ENCODE measurements at regions not wholly inside any gene's neighbourhood (a gene's known extent, or its start where the extent isn't known, plus 50 kb on each side); places are given as distances from the start of the nearest gene placed in this dataset.

GRCh38 chr22:49218142-49218541 is 609.5 kb downstream of the BRD1 start:
- ChIA-PET RAD21 (ENCODE audit: low non-redundant PET in 1 of 2, low total read pairs in 2 of 2, uncharacterized antibody in 2 of 2, unreplicated experiment in 2 of 2) (no interaction called here), POLR2A (no interaction called here), CTCF (no interaction called here)
- ATAC-seq, result no peak
- H3K4me2 ChIP-seq (ENCODE audit: low read length), result no peak overlapping the region
- TF ChIP-seq SIN3A (IDR thresholded peaks at IDR 0.05; ENCODE audit: low read depth) (no peak), ZBTB33 (IDR thresholded peaks at IDR 0.05; ENCODE audit: extremely low read depth, insufficient replicate concordance, low read length) (no peak), YY1 (IDR thresholded peaks at IDR 0.05; ENCODE audit: extremely low read depth, insufficient replicate concordance, low read depth, low read length) (no peak), CEBPB (IDR thresholded peaks at IDR 0.05; ENCODE audit: low read depth) (no peak), FOSL1 (IDR thresholded peaks at IDR 0.05; ENCODE audit: low read depth) (no peak), ELF1 (IDR thresholded peaks at IDR 0.05; ENCODE audit: borderline replicate concordance, low read depth) (no peak), POLR2A (IDR thresholded peaks at IDR 0.05; ENCODE audit: borderline replicate concordance, extremely low read depth, insufficient read depth, insufficient read length) (no peak)
- TF ChIP-seq, protein P1, sequence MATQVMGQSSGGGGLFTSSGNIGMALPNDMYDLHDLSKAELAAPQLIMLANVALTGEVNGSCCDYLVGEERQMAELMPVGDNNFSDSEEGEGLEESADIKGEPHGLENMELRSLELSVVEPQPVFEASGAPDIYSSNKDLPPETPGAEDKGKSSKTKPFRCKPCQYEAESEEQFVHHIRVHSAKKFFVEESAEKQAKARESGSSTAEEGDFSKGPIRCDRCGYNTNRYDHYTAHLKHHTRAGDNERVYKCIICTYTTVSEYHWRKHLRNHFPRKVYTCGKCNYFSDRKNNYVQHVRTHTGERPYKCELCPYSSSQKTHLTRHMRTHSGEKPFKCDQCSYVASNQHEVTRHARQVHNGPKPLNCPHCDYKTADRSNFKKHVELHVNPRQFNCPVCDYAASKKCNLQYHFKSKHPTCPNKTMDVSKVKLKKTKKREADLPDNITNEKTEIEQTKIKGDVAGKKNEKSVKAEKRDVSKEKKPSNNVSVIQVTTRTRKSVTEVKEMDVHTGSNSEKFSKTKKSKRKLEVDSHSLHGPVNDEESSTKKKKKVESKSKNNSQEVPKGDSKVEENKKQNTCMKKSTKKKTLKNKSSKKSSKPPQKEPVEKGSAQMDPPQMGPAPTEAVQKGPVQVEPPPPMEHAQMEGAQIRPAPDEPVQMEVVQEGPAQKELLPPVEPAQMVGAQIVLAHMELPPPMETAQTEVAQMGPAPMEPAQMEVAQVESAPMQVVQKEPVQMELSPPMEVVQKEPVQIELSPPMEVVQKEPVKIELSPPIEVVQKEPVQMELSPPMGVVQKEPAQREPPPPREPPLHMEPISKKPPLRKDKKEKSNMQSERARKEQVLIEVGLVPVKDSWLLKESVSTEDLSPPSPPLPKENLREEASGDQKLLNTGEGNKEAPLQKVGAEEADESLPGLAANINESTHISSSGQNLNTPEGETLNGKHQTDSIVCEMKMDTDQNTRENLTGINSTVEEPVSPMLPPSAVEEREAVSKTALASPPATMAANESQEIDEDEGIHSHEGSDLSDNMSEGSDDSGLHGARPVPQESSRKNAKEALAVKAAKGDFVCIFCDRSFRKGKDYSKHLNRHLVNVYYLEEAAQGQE (IDR thresholded peaks at IDR 0.05; ENCODE audit: low read depth), result no peak
- TF ChIP-seq, protein P2, sequence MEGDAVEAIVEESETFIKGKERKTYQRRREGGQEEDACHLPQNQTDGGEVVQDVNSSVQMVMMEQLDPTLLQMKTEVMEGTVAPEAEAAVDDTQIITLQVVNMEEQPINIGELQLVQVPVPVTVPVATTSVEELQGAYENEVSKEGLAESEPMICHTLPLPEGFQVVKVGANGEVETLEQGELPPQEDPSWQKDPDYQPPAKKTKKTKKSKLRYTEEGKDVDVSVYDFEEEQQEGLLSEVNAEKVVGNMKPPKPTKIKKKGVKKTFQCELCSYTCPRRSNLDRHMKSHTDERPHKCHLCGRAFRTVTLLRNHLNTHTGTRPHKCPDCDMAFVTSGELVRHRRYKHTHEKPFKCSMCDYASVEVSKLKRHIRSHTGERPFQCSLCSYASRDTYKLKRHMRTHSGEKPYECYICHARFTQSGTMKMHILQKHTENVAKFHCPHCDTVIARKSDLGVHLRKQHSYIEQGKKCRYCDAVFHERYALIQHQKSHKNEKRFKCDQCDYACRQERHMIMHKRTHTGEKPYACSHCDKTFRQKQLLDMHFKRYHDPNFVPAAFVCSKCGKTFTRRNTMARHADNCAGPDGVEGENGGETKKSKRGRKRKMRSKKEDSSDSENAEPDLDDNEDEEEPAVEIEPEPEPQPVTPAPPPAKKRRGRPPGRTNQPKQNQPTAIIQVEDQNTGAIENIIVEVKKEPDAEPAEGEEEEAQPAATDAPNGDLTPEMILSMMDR (IDR thresholded peaks at IDR 0.05 in 2 of 3, conservative IDR thresholded peaks at IDR 0.05 in 1 of 3; ENCODE audit: borderline replicate concordance in 1 of 3, insufficient read depth in 1 of 3, low read depth in 2 of 3, low read length in 2 of 3), result no peak
- H3K9me2 ChIP-seq (ENCODE audit: insufficient read depth), result no peaks in the 10 kb centered on the region
- H3K4me1 ChIP-seq (ENCODE audit: control insufficient read depth in 1 of 2, insufficient read depth in 2 of 2, low read length in 2 of 2), result no peaks in the 10 kb centered on the region
- no peaks in the 10 kb centered on the region for H3K79me2 ChIP-seq (ENCODE audit: insufficient read depth, low read length)
- no peak for DNase-seq (ENCODE audit: low read depth, low spot score)
- BruUV-seq (replicated peaks), result no TSS peak
- no peaks in the 10 kb centered on the region for H3K36me3 ChIP-seq (ENCODE audit: control insufficient read depth in 1 of 2, insufficient read depth in 2 of 2, low read length in 2 of 2)
- no peaks in the 10 kb centered on the region; a peak in 1 of 4 replicates for H3K9me3 ChIP-seq (ENCODE audit: control insufficient read depth in 1 of 2, insufficient read depth in 1 of 2, low read depth in 1 of 2, low read length in 2 of 2)
- no peak overlapping the region for H2AFZ ChIP-seq (ENCODE audit: low read depth, low read length, poor library complexity, severe bottlenecking)
- no peak overlapping the region for H3K9ac ChIP-seq (ENCODE audit: low read length)
- no peak overlapping the region for H3K27ac ChIP-seq (ENCODE audit: low read depth, low read length)
- H3K27me3 ChIP-seq (ENCODE audit: insufficient read depth, low read length), result no peaks in the 10 kb centered on the region; the same call in 1 of the 2 replicates
- intact Hi-C loops (cut with micrococcal nuclease), result no loop called here
- H3K4me3 ChIP-seq (replicated peaks in 1 of 2; ENCODE audit: low read depth in 1 of 2, low read length in 2 of 2), result no peak overlapping the region
- H4K20me1 ChIP-seq (ENCODE audit: insufficient read depth), result no peaks in the 10 kb centered on the region
